HEK293T (cell line): ENCODE measurements at regions not wholly inside any gene's neighbourhood (a gene's known extent, or its start where the extent isn't known, plus 50 kb on each side); places are given as distances from the start of the nearest gene placed in this dataset.

ENCODE experiments used
- BHLHE40 ChIP-seq: fragments of 450-650 bp; IDR thresholded peaks from 2 replicates; pipeline ENCODE4 v1.6.1; 2016; ENCODE audit warnings: mild to moderate bottlenecking, moderate library complexity, borderline replicate concordance
- CTBP1 ChIP-seq: fragments of 450-650 bp; IDR thresholded peaks from 2 replicates; pipeline ENCODE4 v1.6.1; 2016; ENCODE audit warnings: borderline replicate concordance
- HDGF ChIP-seq: fragments of 450-650 bp; IDR thresholded peaks from 2 replicates; pipeline ENCODE4 v1.6.1; 2017; ENCODE audit warnings: antibody characterized with exemption, borderline replicate concordance
- L3MBTL2 ChIP-seq: fragments of 450-650 bp; conservative IDR thresholded peaks from 2 replicates; pipeline ENCODE4 v1.6.1; 2016; ENCODE audit warnings: mild to moderate bottlenecking
- SP1 ChIP-seq: fragments of 450-650 bp; IDR thresholded peaks from 2 replicates; pipeline ENCODE4 v1.6.1; 2017
- SUZ12 ChIP-seq: fragments of 450-650 bp; IDR thresholded peaks from 2 replicates; pipeline ENCODE4 v1.6.1; 2016; ENCODE audit warnings: mild to moderate bottlenecking

- no peak for TF ChIP-seq SP1
- no peak for TF ChIP-seq BHLHE40
- no peak for TF ChIP-seq CTBP1
- no peak for TF ChIP-seq L3MBTL2
- TF ChIP-seq SUZ12, result no peak
- TF ChIP-seq HDGF, result no peak
These were observed 57.0 kb upstream of the GRAMD2B start for GRCh38 chr5:126366199-126366560.
